ENCODE measurements at regions not wholly inside any gene's neighbourhood (a gene's known extent, or its start where the extent isn't known, plus 50 kb on each side); places are given as distances from the start of the nearest gene placed in this dataset.

- TF ChIP-seq CTCF (IDR thresholded peaks at IDR 0.05; ENCODE audit: low read depth, low read length, poor library complexity, severe bottlenecking) (no peak), EZH2phosphoT487 (IDR thresholded peaks at IDR 0.05; ENCODE audit: borderline replicate concordance, low read length) (no peak)
Measured at GRCh38 chr6:167558246-167559177, 233.6 kb downstream of the TTLL2 start.

Measured in DOHH2 (cell line).